GM21515 (cell line): ENCODE measurements at regions not wholly inside any gene's neighbourhood (a gene's known extent, or its start where the extent isn't known, plus 50 kb on each side); places are given as distances from the start of the nearest gene placed in this dataset.
"Not testable (repeated sequence)": the region's sequence is repeated elsewhere in the genome, so short reads cannot be mapped to it uniquely, and the experiment has no call there.

Experiments used
- ATAC-seq: cut with Tn5 transposase; IDR thresholded peaks from one replicate; pipeline ENCODE4 v1.9.1; 2021; ENCODE audit not compliant: unreplicated experiment

- no peak for ATAC-seq
Observed at GRCh38 chr13:107690181-107690580, 525.2 kb downstream of the LIG4 start.

GRCh38 chr13:107685876-107686275 lies 529.5 kb downstream of the LIG4 start:
- no peak for ATAC-seq

GRCh38 chr13:107681600-107681999 lies 533.7 kb downstream of the LIG4 start:
- ATAC-seq = no peak

- ATAC-seq = no peak
Observed at GRCh38 chr13:107680115-107680514, 535.2 kb downstream of the LIG4 start.

- no peak for ATAC-seq
Observed at GRCh38 chr13:107678075-107678689, 537.2 kb downstream of the LIG4 start.

- ATAC-seq = no peak
Observed at GRCh38 chr13:107675847-107676550, 539.3 kb downstream of the LIG4 start.

GRCh38 chr13:107669391-107669993 lies 545.8 kb downstream of the LIG4 start:
- ATAC-seq = no peak

- ATAC-seq = no peak
Observed at GRCh38 chr13:107665926-107666458, 549.3 kb downstream of the LIG4 start.

GRCh38 chr13:107650081-107650701 lies 565.1 kb downstream of the LIG4 start:
- peak; percentile 95 for ATAC-seq

- ATAC-seq = no peak
Observed at GRCh38 chr13:107649079-107649478, 566.3 kb downstream of the LIG4 start.

GRCh38 chr13:107644136-107644535 lies 571.2 kb downstream of the LIG4 start:
- no peak for ATAC-seq

GRCh38 chr13:107643615-107644014 lies 571.7 kb downstream of the LIG4 start:
- ATAC-seq = no peak

- no peak for ATAC-seq
Observed at GRCh38 chr13:107642831-107643230, 572.5 kb downstream of the LIG4 start.

GRCh38 chr13:107641574-107641973 lies 573.8 kb downstream of the LIG4 start:
- no peak for ATAC-seq

GRCh38 chr13:107625648-107626047 lies 589.7 kb downstream of the LIG4 start:
- ATAC-seq = no peak

- ATAC-seq = no peak
Observed at GRCh38 chr13:107617527-107617926, 597.8 kb downstream of the LIG4 start.

GRCh38 chr13:107612376-107612775 lies 603.0 kb downstream of the LIG4 start:
- no peak for ATAC-seq

- ATAC-seq = no peak
Observed at GRCh38 chr13:107608736-107609135, 606.6 kb downstream of the LIG4 start.

GRCh38 chr13:107600971-107601370 lies 614.4 kb downstream of the LIG4 start:
- no peak for ATAC-seq

GRCh38 chr13:107596306-107596705 lies 619.0 kb downstream of the LIG4 start:
- not testable (repeated sequence) for ATAC-seq

GRCh38 chr13:107590556-107590955 lies 624.8 kb downstream of the LIG4 start:
- ATAC-seq = no peak

- no peak for ATAC-seq
Observed at GRCh38 chr13:107587681-107588080, 627.7 kb downstream of the LIG4 start.
